ENCODE measurements at regions not wholly inside any gene's neighbourhood (a gene's known extent, or its start where the extent isn't known, plus 50 kb on each side); places are given as distances from the start of the nearest gene placed in this dataset.
"Not testable (repeated sequence)": the region's sequence is repeated elsewhere in the genome, so short reads cannot be mapped to it uniquely, and the experiment has no call there.

GRCh38 chr7:120163449-120163848 lies 109.5 kb upstream of the KCND2 start:
- no peak for DNase-seq

GRCh38 chr7:120165227-120165626 lies 107.7 kb upstream of the KCND2 start:
- no peak for DNase-seq

GRCh38 chr7:120168066-120168465 lies 104.9 kb upstream of the KCND2 start:
- DNase-seq = no peak

- DNase-seq = no peak
Observed at GRCh38 chr7:120169996-120170783, 102.8 kb upstream of the KCND2 start.

GRCh38 chr7:120170834-120171233 lies 102.1 kb upstream of the KCND2 start:
- DNase-seq = no peak

GRCh38 chr7:120171406-120171805 lies 101.6 kb upstream of the KCND2 start:
- no peak for DNase-seq

GRCh38 chr7:120180221-120180620 lies 92.8 kb upstream of the KCND2 start:
- DNase-seq = no peak

- no peak for DNase-seq
Observed at GRCh38 chr7:120181499-120181898, 91.5 kb upstream of the KCND2 start.

GRCh38 chr7:120184866-120185265 lies 88.1 kb upstream of the KCND2 start:
- no peak for DNase-seq

GRCh38 chr7:120185940-120186682 lies 86.9 kb upstream of the KCND2 start:
- DNase-seq = no peak

GRCh38 chr7:120186688-120187087 lies 86.3 kb upstream of the KCND2 start:
- no peak for DNase-seq

GRCh38 chr7:120189623-120190022 lies 83.4 kb upstream of the KCND2 start:
- DNase-seq = no peak

GRCh38 chr7:120190109-120190508 lies 82.9 kb upstream of the KCND2 start:
- DNase-seq = no peak

GRCh38 chr7:120190566-120190965 lies 82.4 kb upstream of the KCND2 start:
- DNase-seq = no peak

- not testable (repeated sequence) for DNase-seq
Observed at GRCh38 chr7:120191423-120191822, 81.6 kb upstream of the KCND2 start.

GRCh38 chr7:120201290-120201689 lies 71.7 kb upstream of the KCND2 start:
- DNase-seq = no peak

- DNase-seq = no peak
Observed at GRCh38 chr7:120205101-120205500, 67.9 kb upstream of the KCND2 start.

GRCh38 chr7:120207037-120207436 lies 65.9 kb upstream of the KCND2 start:
- no peak for DNase-seq

GRCh38 chr7:120215654-120216053 lies 57.3 kb upstream of the KCND2 start:
- no peak for DNase-seq

GRCh38 chr7:120216947-120217346 lies 56.0 kb upstream of the KCND2 start:
- no peak for DNase-seq

GRCh38 chr7:120218712-120219111 lies 54.3 kb upstream of the KCND2 start:
- no peak for DNase-seq

- no peak for DNase-seq
Observed at GRCh38 chr7:120221666-120222065, 51.3 kb upstream of the KCND2 start.

Data from kidney glomerular epithelial cell (primary cell).